Hepatocyte (in vitro differentiated cells): ENCODE measurements at regions not wholly inside any gene's neighbourhood (a gene's known extent, or its start where the extent isn't known, plus 50 kb on each side); places are given as distances from the start of the nearest gene placed in this dataset.
A peak's percentile ranks its signal among the peaks of the same experiment; 100 is the strongest.

Source experiments
- DNase-seq: peaks from one replicate; pipeline ENCODE4 v3.0.0-alpha.2; 2016; ENCODE audit warnings: low spot score
- H2AFZ ChIP-seq: fragments of 200-600 bp; sonication (generic); 2 replicates; pipeline ENCODE4 v1.6.0; 2016; ENCODE audit warnings: antibody characterized with exemption, mild to moderate bottlenecking
- H3K27ac ChIP-seq: fragments of 200-600 bp; sonication (generic); 2 replicates; pipeline ENCODE4 v1.5.1; 2016; ENCODE audit warnings: mild to moderate bottlenecking
- H3K27me3 ChIP-seq: fragments of 200-600 bp; sonication (generic); 2 replicates; pipeline ENCODE4 v1.6.1; 2016
- H3K36me3 ChIP-seq: fragments of 200-600 bp; sonication (generic); replicated peaks from 2 replicates; pipeline ENCODE4 v1.5.1; 2016; ENCODE audit warnings: low read depth; ENCODE audit not compliant: insufficient read depth
- H3K4me1 ChIP-seq: fragments of 200-600 bp; sonication (generic); 2 replicates; pipeline ENCODE4 v1.5.1; 2016; ENCODE audit warnings: mild to moderate bottlenecking, moderate library complexity; ENCODE audit not compliant: insufficient read depth
- H3K4me2 ChIP-seq: fragments of 200-600 bp; sonication (generic); 2 replicates; pipeline ENCODE4 v1.6.0; 2016
- H3K4me3 ChIP-seq: fragments of 200-600 bp; sonication (generic); 2 replicates; pipeline ENCODE4 v1.5.1; 2016; ENCODE audit warnings: mild to moderate bottlenecking
- H3K79me2 ChIP-seq: fragments of 200-600 bp; sonication (generic); 2 replicates; pipeline ENCODE4 v1.6.0; 2017; ENCODE audit warnings: mild to moderate bottlenecking
- H3K9me2 ChIP-seq: fragments of 200-600 bp; sonication (generic); replicated peaks from 2 replicates; pipeline ENCODE4 v1.6.0; 2017; ENCODE audit warnings: mild to moderate bottlenecking; ENCODE audit not compliant: insufficient read depth
- H3K9me3 ChIP-seq: fragments of 200-600 bp; sonication (generic); 2 replicates; pipeline ENCODE4 v1.5.1; 2016; ENCODE audit warnings: low read depth, mild to moderate bottlenecking
- H4K20me1 ChIP-seq: fragments of 200-600 bp; sonication (generic); 2 replicates; pipeline ENCODE4 v1.6.0; 2016; ENCODE audit warnings: mild to moderate bottlenecking; ENCODE audit not compliant: insufficient read depth, poor library complexity, severe bottlenecking
- EZH2 ChIP-seq: fragments of 200-600 bp; sonication (generic); IDR thresholded peaks from 2 replicates; pipeline ENCODE4 v1.6.1; 2016; ENCODE audit warnings: antibody characterized with exemption, mild to moderate bottlenecking, borderline replicate concordance
- EZH2phosphoT487 ChIP-seq: fragments of 200-600 bp; sonication (generic); IDR thresholded peaks from one replicate; pipeline ENCODE4 v1.6.1; 2018; ENCODE audit warnings: antibody characterized with exemption, mild to moderate bottlenecking, low read depth, moderate library complexity; ENCODE audit not compliant: unreplicated experiment, severe bottlenecking
- WGBS: methylation state at CpG from one replicate; pipeline ENCODE4 v1.1.6; 2016; ENCODE audit warnings: low lambda C conversion rate; ENCODE audit errors: missing lambda C conversion rate; 5-methylcytosine and 5-hydroxymethylcytosine counted together
- TF ChIP-seq, protein P1 (sequence below): fragments of 200-600 bp; sonication (generic); IDR thresholded peaks from 2 replicates; pipeline ENCODE4 v1.5.1; 2016; ENCODE audit warnings: antibody characterized with exemption, mild to moderate bottlenecking; ENCODE audit not compliant: poor library complexity

DNA sequence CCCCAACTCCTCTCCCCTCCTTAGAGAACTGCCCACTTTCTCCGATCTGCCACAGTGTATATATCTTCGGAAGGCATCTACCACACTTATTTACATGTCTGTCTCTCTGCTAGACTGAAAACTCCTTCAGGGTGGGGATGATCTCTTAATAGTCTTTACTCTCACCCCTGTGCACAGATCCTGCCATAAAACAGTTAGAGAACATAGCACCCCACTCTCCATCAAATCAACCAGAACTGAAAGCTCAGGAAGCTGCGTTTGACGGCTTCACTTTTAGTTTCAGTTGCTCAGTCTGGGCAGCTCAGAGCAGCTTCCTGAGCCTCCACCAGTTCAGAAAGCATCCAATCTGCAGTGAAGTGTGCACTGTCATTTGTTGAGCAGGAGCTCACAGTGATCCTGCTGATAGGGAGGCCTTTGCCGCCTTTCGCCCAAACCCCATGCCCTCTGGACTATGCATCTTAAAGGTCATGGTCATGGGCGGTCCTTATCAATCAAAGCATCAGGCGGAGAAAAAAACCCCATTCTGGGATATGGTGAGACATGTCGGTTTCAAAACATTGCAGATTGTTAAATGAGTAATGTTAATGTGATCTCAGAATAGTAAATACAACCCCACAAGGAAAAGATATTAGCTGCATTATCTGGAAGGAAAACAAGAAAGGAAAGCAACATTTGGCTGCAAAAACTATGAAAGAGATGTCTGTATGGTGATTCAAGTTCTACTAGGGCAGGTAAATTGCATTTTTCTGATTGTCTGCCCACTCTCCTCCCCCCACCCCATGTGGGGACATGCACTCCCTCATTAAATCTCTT is 167.1 kb upstream of the ADO start:
- H3K27ac ChIP-seq: peak overlapping the region; percentile 4
- DNase-seq: no peak
- H3K36me3 ChIP-seq: no peaks in the 10 kb centered on the region
- no peaks in the 10 kb centered on the region for H3K27me3 ChIP-seq
- no peaks in the 10 kb centered on the region for H3K9me3 ChIP-seq
- peaks cover 6% of the 10 kb centered on the region for H3K4me1 ChIP-seq
- no peaks in the 10 kb centered on the region for H4K20me1 ChIP-seq
- no peaks in the 10 kb centered on the region for H3K79me2 ChIP-seq
- peak overlapping the region; percentile 11 for H3K4me2 ChIP-seq
- TF ChIP-seq EZH2 (no peak), EZH2phosphoT487 (no peak)
- TF ChIP-seq, protein P1, sequence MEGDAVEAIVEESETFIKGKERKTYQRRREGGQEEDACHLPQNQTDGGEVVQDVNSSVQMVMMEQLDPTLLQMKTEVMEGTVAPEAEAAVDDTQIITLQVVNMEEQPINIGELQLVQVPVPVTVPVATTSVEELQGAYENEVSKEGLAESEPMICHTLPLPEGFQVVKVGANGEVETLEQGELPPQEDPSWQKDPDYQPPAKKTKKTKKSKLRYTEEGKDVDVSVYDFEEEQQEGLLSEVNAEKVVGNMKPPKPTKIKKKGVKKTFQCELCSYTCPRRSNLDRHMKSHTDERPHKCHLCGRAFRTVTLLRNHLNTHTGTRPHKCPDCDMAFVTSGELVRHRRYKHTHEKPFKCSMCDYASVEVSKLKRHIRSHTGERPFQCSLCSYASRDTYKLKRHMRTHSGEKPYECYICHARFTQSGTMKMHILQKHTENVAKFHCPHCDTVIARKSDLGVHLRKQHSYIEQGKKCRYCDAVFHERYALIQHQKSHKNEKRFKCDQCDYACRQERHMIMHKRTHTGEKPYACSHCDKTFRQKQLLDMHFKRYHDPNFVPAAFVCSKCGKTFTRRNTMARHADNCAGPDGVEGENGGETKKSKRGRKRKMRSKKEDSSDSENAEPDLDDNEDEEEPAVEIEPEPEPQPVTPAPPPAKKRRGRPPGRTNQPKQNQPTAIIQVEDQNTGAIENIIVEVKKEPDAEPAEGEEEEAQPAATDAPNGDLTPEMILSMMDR: no peak
- H3K4me3 ChIP-seq: no peak overlapping the region
- H3K9me2 ChIP-seq: no peaks in the 10 kb centered on the region
- H2AFZ ChIP-seq: peak overlapping the region; percentile 4
- WGBS: 70% methylated on average over 9 of the region's 9 CpGs

DNA sequence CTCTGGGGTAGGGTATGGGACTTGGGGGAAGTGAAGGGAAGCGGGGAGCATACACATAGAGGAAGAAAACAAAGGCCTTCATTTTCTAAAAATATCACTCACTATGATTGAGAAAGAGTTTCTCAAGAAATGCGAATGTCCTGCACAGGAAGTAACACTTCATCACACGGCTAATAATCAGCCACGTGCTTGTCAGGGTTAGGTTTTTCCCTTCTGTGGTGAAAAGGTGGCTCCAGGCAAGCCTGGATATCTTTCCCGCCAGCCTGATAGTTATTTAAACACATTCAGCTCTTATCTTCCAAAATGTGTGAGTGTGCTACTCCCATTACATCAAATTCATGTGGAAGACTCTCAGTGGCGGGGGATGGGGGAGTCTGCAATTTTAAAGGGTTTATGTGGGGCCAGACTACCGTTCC is 166.4 kb upstream of the ADO start:
- Histone ChIP-seq H3K4me3 (no peak overlapping the region), H2AFZ (peak overlapping the region; percentile 4), H3K4me1 (peaks cover 6% of the 10 kb centered on the region), H3K36me3 (no peaks in the 10 kb centered on the region), H4K20me1 (no peaks in the 10 kb centered on the region), H3K27me3 (no peaks in the 10 kb centered on the region), H3K27ac (peak overlapping the region; percentile 4), H3K9me3 (no peaks in the 10 kb centered on the region), H3K4me2 (peak overlapping the region; percentile 11), H3K9me2 (no peaks in the 10 kb centered on the region), H3K79me2 (no peaks in the 10 kb centered on the region)
- DNase-seq: no peak
- TF ChIP-seq EZH2phosphoT487: no peak
- TF ChIP-seq, protein P1: no peak
- no peak for TF ChIP-seq EZH2
- 59% methylated on average over 7 of the region's 7 CpGs for WGBS

DNA sequence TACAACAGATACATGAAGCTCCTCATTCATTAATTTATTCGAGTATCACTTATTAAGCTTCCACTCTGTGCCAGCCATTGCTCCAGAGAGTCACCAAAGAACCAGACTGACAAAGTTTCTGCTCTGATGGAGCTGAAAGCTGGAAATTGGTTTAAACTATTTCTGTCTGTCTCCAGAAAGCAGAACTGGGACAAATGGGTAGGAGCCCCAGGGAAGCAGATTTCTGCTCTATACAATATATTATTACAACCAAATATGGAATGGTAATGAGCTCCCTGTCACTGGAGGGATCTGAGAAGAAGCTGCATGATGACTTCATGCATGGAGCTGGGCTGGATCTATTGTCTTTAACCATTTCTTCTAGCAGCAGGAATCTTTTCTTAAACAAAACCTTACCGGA is 165.4 kb upstream of the ADO start:
- DNase-seq: no peak
- no peaks in the 10 kb centered on the region for H3K9me2 ChIP-seq
- no peaks in the 10 kb centered on the region for H4K20me1 ChIP-seq
- H3K27ac ChIP-seq: no peak overlapping the region
- no peaks in the 10 kb centered on the region for H3K9me3 ChIP-seq
- WGBS: 88% methylated on average over 2 of the region's 2 CpGs
- no peak overlapping the region for H3K4me3 ChIP-seq
- peaks cover 6% of the 10 kb centered on the region for H3K4me1 ChIP-seq
- no peaks in the 10 kb centered on the region for H3K27me3 ChIP-seq
- no peaks in the 10 kb centered on the region for H3K36me3 ChIP-seq
- H3K79me2 ChIP-seq: no peaks in the 10 kb centered on the region
- H3K4me2 ChIP-seq: no peak overlapping the region
- TF ChIP-seq, protein P1: no peak
- H2AFZ ChIP-seq: no peak overlapping the region

DNA sequence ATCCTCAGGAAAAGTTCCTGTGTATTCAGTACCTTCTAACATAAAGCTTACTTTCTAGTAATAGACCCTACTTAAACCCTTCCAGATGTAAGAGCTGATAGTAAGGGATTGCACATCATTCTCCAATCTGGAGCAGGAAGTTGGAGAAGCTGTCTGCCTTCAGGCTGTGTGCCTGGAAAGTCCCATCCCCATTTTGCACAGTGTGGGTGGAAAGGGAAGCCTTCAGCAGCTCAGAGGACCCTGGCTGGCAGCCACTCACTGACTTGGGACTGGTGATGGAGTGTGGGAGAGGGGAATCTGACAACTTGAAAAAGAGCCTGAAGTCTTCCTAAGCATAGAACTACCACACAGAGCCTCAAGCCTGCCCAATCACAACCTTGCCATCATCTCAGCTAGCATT is 164.1 kb upstream of the ADO start:
- DNase-seq: no peak
- H3K27ac ChIP-seq: no peak overlapping the region
- H3K9me3 ChIP-seq: no peaks in the 10 kb centered on the region

More for the DNA sequence above, 164.1 kb upstream of the ADO start:
- no peaks in the 10 kb centered on the region for H3K79me2 ChIP-seq
- H3K27me3 ChIP-seq: no peaks in the 10 kb centered on the region
- no peak overlapping the region for H3K4me2 ChIP-seq
- no peak overlapping the region for H2AFZ ChIP-seq
- H3K4me1 ChIP-seq: peaks cover 6% of the 10 kb centered on the region
- no peaks in the 10 kb centered on the region for H3K9me2 ChIP-seq
- no peaks in the 10 kb centered on the region for H4K20me1 ChIP-seq
- no peaks in the 10 kb centered on the region for H3K36me3 ChIP-seq
- no peak overlapping the region for H3K4me3 ChIP-seq
- TF ChIP-seq, protein P1: no peak
- TF ChIP-seq EZH2phosphoT487 (no peak), EZH2 (no peak)
